HCT116 (cell line): ENCODE measurements at regions not wholly inside any gene's neighbourhood (a gene's known extent, or its start where the extent isn't known, plus 50 kb on each side); places are given as distances from the start of the nearest gene placed in this dataset.

Experiments used
- ATAC-seq: fragments of 200-7000 bp; cut with Tn5 transposase; 2 replicates; pipeline ENCODE4 v1.9.1; 2020; ENCODE audit warnings: mild to moderate bottlenecking, moderate library complexity
- BruUV-seq: library from RNA; stranded (reverse); fragments of 400-500 nt; replicated peaks from 2 replicates; lab custom pipeline; 2021; lab: Mats Ljungman, UMichigan
- CTCF ChIA-PET: fragments of 300-600 bp; sonication (Branson Sonifier 250); formaldehyde crosslinking; loops from one replicate; lab custom pipeline; 2021; ENCODE audit warnings: antibody characterized with exemption; lab: Charles Lee
- POLR2A ChIA-PET: fragments of 300-600, 350-600 bp; sonication (Branson Sonifier 250); formaldehyde crosslinking; loops from one replicate; lab custom pipeline; 2021; ENCODE audit warnings: antibody characterized with exemption; lab: Charles Lee
- RAD21 ChIA-PET, 2 experiments: fragments of 300-600 bp; sonication (Branson Sonifier 250); formaldehyde crosslinking; loops; one replicate each; lab custom pipeline; 2023; ENCODE audit warnings: low total read pairs in 2 of 2; ENCODE audit not compliant: uncharacterized antibody in 2 of 2, unreplicated experiment in 2 of 2, low non-redundant PET in 1 of 2; lab: Charles Lee
- DNase-seq: peaks from one replicate; pipeline ENCODE4 v3.0.0-alpha.2; 2010; ENCODE audit warnings: low read depth, low spot score
- H2AFZ ChIP-seq: fragments of 200-600 bp; shearing (Covaris generic), sonication (generic); 2 replicates; pipeline ENCODE4 v1.6.1; 2017; ENCODE audit warnings: low read depth, mixed run types, mixed read lengths, antibody characterized with exemption, low read length; ENCODE audit not compliant: poor library complexity, severe bottlenecking
- H3K27ac ChIP-seq: 2 replicates; pipeline ENCODE4 v1.5.1; 2012; ENCODE audit warnings: low read depth, low read length
- H3K27me3 ChIP-seq: fragments of 200-600 bp; sonication (generic); 2 replicates; pipeline ENCODE4 v1.6.1; 2016; ENCODE audit warnings: mixed run types, low read length, mixed read lengths; ENCODE audit not compliant: insufficient read depth
- H3K36me3 ChIP-seq, 2 experiments: fragments of 200-500 bp in 1 of 2; fragments of 200-600 bp in 1 of 2; sonication (Bioruptor generic) in 1 of 2; sonication (generic) in 1 of 2; 2 replicates each; pipeline versions ENCODE4 v1.5.1 to v1.6.1; 2014 to 2016; ENCODE audit warnings: low read length in 2 of 2, inconsistent platforms in 1 of 2, mixed read lengths in 1 of 2, mixed run types in 1 of 2; ENCODE audit not compliant: insufficient read depth in 2 of 2, control insufficient read depth in 1 of 2
- H3K4me1 ChIP-seq, 2 experiments: fragments of 200-600 bp in 1 of 2; sonication (generic) in 1 of 2; 2 replicates each; pipeline versions ENCODE4 v1.5.1 to v1.6.1; 2012 to 2017; ENCODE audit warnings: low read length in 2 of 2, inconsistent platforms in 1 of 2, mild to moderate bottlenecking in 1 of 2, mixed read lengths in 1 of 2, mixed run types in 1 of 2, moderate library complexity in 1 of 2; ENCODE audit not compliant: insufficient read depth in 2 of 2, control insufficient read depth in 1 of 2
- H3K4me2 ChIP-seq: fragments of 200-600 bp; sonication (generic); 2 replicates; pipeline ENCODE4 v1.6.1; 2017; ENCODE audit warnings: mixed run types, low read length, mixed read lengths
- H3K4me3 ChIP-seq, 2 experiments: fragments of 200-600 bp in 1 of 2; sonication (generic) in 1 of 2; replicated peaks in 1 of 2; 2 replicates each; pipeline ENCODE4 v1.5.1; 2011 to 2016; ENCODE audit warnings: low read length in 2 of 2, control low read depth in 1 of 2, low read depth in 1 of 2, mild to moderate bottlenecking in 1 of 2, mixed read lengths in 1 of 2, mixed run types in 1 of 2
- H3K79me2 ChIP-seq: fragments of 200-600 bp; sonication (generic); 2 replicates; pipeline ENCODE4 v1.6.1; 2017; ENCODE audit warnings: mild to moderate bottlenecking, mixed run types, low read length, moderate library complexity, mixed read lengths; ENCODE audit not compliant: insufficient read depth
- H3K9ac ChIP-seq: fragments of 200-600 bp; sonication (generic); 2 replicates; pipeline ENCODE4 v1.6.1; 2016; ENCODE audit warnings: low read length, mixed read lengths
- H3K9me2 ChIP-seq: fragments of 200-600 bp; sonication (generic), shearing (Covaris generic); 2 replicates; pipeline ENCODE4 v1.6.1; 2017; ENCODE audit warnings: mixed run types, mild to moderate bottlenecking, moderate library complexity; ENCODE audit not compliant: insufficient read depth
- H3K9me3 ChIP-seq, 2 experiments: fragments of 200-500 bp in 1 of 2; fragments of 200-600 bp in 1 of 2; sonication (Bioruptor generic) in 1 of 2; sonication (generic) in 1 of 2; 2 replicates each; pipeline ENCODE4 v1.6.1; 2014 to 2017; ENCODE audit warnings: low read length in 2 of 2, mixed read lengths in 2 of 2, inconsistent platforms in 1 of 2, low read depth in 1 of 2, mild to moderate bottlenecking in 1 of 2, mixed run types in 1 of 2, moderate library complexity in 1 of 2; ENCODE audit not compliant: control insufficient read depth in 1 of 2, insufficient read depth in 1 of 2
- H4K20me1 ChIP-seq: fragments of 200-600 bp; sonication (generic), shearing (Covaris generic); 2 replicates; pipeline ENCODE4 v1.6.1; 2017; ENCODE audit warnings: mixed run types, mild to moderate bottlenecking, moderate library complexity; ENCODE audit not compliant: insufficient read depth
- CEBPB ChIP-seq: IDR thresholded peaks from 2 replicates; pipeline ENCODE4 v1.6.1; 2012; ENCODE audit warnings: low read depth
- EZH2phosphoT487 ChIP-seq: fragments of 200-600 bp; IDR thresholded peaks from 2 replicates; pipeline ENCODE4 v1.6.1; 2018; ENCODE audit warnings: antibody characterized with exemption, borderline replicate concordance
- POLR2AphosphoS5 ChIP-seq: IDR thresholded peaks from 2 replicates; pipeline ENCODE4 v1.6.1; 2011; ENCODE audit warnings: mild to moderate bottlenecking, low read depth, low read length, moderate library complexity
- RAD21 ChIP-seq: IDR thresholded peaks from 2 replicates; pipeline ENCODE4 v1.6.1; 2012; ENCODE audit warnings: low read depth, mild to moderate bottlenecking
- SIN3A ChIP-seq: IDR thresholded peaks from 2 replicates; pipeline ENCODE4 v1.6.1; 2012; ENCODE audit warnings: low read depth
- TCF7L2 ChIP-seq: IDR thresholded peaks from 2 replicates; pipeline ENCODE4 v1.7.0; 2011; ENCODE audit warnings: borderline replicate concordance, inconsistent platforms; ENCODE audit not compliant: insufficient read depth, insufficient read length; ENCODE audit errors: extremely low read depth
- intact Hi-C: fragments of 100-400 bp; cut with micrococcal nuclease; formaldehyde crosslinking; loops from 2 replicates; pipeline ENCODE4 v1.10.0; 2022
- TF ChIP-seq, protein P1 (sequence below): IDR thresholded peaks from 2 replicates; pipeline ENCODE4 v1.6.1; 2012
- TF ChIP-seq, protein P2 (sequence below): IDR thresholded peaks from 2 replicates; pipeline ENCODE4 v1.6.1; 2012; ENCODE audit warnings: low read depth
- TF ChIP-seq, protein P3 (sequence below): IDR thresholded peaks from 2 replicates; pipeline ENCODE4 v1.6.1; 2012

DNA sequence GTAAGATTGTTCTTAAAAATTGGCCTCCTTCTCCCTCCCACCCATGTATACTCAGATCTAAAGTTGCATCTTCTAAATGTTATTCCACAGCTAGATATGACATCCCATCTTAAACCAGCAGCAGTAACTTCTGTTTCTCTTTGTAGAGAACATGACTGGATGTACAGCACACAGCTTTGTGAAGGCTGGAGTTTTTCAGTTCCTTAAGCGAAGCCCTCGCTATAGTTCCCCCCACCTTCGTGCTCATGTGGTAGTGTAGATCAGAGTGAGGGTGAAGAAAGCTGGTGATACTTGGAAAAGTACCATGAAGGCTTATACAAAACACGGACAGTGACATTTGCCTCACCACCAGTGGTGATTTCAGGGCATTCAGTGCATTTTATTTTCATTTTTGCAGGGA is 137.5 kb downstream of the MAT2B start:
- CTCF ChIA-PET = no interaction called here
- Histone ChIP-seq H3K79me2 (no peaks in the 10 kb centered on the region), H3K9me3 (no peaks in the 10 kb centered on the region), H3K4me2 (no peak overlapping the region), H2AFZ (no peak overlapping the region), H3K4me3 (no peak overlapping the region), H4K20me1 (no peaks in the 10 kb centered on the region), H3K36me3 (no peaks in the 10 kb centered on the region), H3K27me3 (no peaks in the 10 kb centered on the region), H3K4me1 (no peaks in the 10 kb centered on the region), H3K9me2 (no peaks in the 10 kb centered on the region), H3K9ac (no peak overlapping the region), H3K27ac (no peak overlapping the region)
- no peak for ATAC-seq
- BruUV-seq = no TSS peak
- intact Hi-C loops = no loop called here
- DNase-seq = no peak
- RAD21 ChIA-PET = no interaction called here
- TF ChIP-seq, protein P1, sequence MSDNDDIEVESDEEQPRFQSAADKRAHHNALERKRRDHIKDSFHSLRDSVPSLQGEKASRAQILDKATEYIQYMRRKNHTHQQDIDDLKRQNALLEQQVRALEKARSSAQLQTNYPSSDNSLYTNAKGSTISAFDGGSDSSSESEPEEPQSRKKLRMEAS = no peak
- no peak for TF ChIP-seq TCF7L2
- TF ChIP-seq RAD21 = no peak
- TF ChIP-seq EZH2phosphoT487 = no peak
- no peak for TF ChIP-seq CEBPB
- TF ChIP-seq, protein P2, sequence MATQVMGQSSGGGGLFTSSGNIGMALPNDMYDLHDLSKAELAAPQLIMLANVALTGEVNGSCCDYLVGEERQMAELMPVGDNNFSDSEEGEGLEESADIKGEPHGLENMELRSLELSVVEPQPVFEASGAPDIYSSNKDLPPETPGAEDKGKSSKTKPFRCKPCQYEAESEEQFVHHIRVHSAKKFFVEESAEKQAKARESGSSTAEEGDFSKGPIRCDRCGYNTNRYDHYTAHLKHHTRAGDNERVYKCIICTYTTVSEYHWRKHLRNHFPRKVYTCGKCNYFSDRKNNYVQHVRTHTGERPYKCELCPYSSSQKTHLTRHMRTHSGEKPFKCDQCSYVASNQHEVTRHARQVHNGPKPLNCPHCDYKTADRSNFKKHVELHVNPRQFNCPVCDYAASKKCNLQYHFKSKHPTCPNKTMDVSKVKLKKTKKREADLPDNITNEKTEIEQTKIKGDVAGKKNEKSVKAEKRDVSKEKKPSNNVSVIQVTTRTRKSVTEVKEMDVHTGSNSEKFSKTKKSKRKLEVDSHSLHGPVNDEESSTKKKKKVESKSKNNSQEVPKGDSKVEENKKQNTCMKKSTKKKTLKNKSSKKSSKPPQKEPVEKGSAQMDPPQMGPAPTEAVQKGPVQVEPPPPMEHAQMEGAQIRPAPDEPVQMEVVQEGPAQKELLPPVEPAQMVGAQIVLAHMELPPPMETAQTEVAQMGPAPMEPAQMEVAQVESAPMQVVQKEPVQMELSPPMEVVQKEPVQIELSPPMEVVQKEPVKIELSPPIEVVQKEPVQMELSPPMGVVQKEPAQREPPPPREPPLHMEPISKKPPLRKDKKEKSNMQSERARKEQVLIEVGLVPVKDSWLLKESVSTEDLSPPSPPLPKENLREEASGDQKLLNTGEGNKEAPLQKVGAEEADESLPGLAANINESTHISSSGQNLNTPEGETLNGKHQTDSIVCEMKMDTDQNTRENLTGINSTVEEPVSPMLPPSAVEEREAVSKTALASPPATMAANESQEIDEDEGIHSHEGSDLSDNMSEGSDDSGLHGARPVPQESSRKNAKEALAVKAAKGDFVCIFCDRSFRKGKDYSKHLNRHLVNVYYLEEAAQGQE = no peak
- TF ChIP-seq POLR2AphosphoS5 = no peak
- no peak for TF ChIP-seq SIN3A
- TF ChIP-seq, protein P3, sequence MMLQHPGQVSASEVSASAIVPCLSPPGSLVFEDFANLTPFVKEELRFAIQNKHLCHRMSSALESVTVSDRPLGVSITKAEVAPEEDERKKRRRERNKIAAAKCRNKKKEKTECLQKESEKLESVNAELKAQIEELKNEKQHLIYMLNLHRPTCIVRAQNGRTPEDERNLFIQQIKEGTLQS = no peak
- POLR2A ChIA-PET = no interaction called here
